HG03064 (cell line): ENCODE measurements at regions not wholly inside any gene's neighbourhood (a gene's known extent, or its start where the extent isn't known, plus 50 kb on each side); places are given as distances from the start of the nearest gene placed in this dataset.

ENCODE experiments used
- ATAC-seq: cut with Tn5 transposase; IDR thresholded peaks from one replicate; pipeline ENCODE4 v1.9.1; 2021; ENCODE audit warnings: low read depth; ENCODE audit not compliant: unreplicated experiment

DNA sequence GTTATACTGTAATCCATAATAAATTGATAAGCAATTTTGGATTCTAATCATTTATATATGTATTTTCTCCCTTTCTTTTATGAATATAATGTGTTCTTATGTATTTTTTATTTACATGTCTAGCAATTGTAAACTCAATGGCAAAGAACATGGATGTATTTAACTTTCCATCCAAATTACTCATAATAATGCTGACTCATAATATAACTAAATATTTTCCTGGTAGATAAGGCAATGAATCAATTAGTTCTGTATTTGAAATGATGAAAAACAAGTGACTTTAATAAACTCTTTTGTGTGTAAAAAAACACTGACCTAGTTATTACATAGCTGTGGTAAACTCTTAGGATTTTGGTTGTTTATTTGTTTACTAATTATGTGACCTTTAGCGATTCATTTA, 211.2 kb downstream of the DTHD1 start:
- ATAC-seq = no peak

DNA sequence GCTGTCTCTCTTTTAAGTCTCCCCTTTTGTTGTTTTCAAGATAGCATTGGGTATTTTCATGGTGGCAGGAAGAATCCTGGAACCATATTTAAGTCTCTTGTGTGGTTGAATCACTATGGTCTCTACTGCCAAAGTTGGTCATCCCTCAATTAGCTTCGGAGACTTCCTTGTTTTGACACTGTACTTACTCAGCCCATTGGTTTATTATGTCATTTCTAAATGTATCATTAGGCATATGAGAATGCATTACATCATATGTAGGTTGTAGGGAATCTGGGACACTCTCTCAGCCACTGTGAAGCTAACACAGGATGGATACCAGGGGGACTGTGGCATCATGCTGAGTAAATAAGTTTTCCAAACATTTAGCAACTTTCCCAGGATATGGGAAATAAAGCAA, 211.8 kb downstream of the DTHD1 start:
- no peak for ATAC-seq

DNA sequence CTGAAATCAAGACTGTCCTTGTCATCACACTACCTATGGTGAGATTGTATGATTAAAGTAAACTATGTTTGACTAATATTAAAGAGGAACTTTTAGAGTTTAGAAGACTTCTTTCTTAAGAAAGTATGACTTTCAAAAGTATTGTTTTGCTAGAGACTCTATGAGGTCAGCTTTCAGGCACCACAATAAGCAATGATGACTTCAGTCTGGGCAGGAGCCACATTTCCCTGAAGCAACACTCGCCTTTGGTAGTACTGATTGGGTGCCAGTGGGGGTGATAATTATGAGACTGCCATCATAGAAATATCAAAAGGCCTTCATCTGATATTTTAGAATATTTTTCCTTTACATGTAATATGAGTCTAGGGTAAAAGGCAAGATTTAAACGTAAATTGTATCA, 212.6 kb downstream of the DTHD1 start:
- ATAC-seq = no peak

DNA sequence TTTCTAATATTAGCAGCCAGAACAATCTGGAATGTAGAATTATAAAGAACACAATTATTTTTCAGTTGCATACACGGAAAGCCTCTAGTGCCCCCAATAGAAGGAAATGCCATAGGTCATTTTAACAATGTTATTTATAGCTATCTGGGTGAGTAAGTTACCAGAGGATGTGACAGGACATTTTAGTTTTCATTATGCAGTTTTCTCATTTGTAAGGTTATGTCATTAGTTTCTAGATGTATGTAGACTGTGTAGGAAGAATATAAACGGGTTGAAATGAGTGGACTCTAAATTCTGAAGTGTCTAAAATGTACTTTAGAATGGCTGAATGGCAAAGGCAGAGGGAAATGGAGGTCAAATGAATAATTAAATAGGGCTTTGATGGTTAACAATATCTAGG, 213.3 kb downstream of the DTHD1 start:
- ATAC-seq = no peak

DNA sequence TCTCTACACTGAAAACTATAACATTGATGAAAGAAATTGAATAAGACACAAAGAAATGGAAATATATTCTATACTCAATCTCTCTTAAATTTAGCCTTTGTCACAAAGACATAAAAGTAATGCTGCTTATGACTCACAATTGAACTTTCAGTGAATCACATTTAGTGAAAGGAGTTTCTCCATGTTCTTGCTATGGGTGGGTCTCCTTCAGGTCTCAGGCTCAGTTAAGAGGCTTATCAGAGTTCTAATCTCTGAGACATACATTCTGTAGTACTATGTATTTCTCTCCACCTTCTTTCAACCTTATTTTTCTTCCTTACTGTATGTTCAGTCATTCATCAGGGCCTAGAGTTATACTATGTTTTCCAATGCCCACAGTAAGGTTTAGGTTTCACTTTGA, 220.9 kb downstream of the DTHD1 start:
- ATAC-seq = no peak

DNA sequence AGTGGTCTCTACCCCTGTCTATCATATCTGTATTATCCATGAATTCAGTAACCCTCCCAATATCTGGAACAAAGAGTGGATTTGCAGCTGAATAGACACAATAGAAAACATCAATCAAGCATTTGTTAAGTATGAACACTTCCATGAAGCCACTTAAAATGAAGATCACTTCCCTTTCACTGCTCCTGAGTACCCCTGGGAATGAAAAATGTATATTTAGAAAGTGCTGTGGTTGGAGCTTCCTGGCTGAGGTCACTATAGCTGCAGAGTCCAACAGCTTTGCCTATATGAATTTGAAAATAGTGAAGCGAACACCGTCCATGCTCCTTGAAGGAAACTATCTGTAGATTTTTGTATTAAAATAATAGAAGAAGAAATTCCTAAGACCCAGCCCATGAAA, 227.0 kb downstream of the DTHD1 start:
- ATAC-seq = no peak

DNA sequence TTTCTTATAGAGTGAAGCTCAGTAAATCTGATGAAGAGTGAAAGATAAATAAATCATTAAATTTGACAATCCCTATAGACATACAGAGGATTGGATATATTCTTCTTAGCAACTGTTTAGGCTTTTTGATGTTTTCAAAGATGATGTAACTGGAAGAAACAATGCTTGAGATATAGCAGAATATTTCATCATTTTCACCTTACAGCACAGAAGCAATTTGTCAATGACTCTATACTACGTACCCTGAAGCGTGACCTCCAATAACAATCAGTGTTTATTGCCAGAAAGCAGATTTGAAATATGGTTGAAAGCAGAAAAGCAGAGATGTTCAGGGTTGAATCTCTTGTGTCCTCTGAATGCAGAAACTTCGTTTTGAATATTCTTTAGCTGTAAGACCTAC, 228.4 kb downstream of the DTHD1 start:
- ATAC-seq = no peak

DNA sequence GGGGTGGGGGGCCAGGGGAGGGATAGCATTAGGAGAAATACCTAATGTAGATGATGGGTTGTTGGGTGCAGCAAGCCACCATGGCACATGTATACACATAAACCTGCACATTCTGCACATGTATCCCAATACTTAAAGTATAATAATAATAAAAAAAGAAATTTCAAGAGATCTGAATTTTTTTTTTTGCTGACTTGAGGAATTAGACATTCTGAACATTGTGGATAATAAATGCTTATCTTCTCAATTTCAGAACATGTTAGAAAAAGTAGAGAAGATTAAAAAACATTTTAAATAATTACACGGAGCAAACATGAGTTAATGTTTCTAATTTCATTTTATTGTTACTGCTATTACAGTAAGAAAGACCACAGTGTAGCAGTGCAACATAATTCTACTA, 230.4 kb downstream of the DTHD1 start:
- no peak for ATAC-seq

DNA sequence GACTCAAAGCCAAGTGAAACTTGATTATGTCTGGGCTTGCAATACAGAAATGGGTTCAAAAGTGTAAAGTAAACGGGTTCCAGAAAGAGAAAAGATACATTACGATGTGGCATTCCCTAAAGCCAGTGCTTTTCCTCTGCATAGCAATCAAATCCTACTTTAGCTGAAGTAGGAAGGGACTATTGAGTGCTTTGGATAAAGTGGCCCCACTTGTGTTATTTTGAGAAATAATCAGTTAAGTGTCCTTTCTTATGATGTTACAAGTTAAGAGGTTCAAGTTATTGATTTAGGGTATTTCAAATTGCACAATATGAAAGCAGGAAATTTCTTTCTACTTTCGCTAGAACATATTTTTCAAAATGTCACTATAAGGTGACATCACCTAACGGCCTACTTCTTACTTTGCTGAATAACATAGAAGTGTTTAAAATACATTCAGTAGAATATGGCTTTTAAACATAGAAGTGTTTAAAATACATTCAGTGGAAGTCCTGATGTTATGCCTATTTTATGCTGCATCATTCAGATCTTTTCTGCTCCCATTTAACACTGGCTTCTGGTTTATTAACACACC, 235.2 kb downstream of the DTHD1 start:
- ATAC-seq = no peak

DNA sequence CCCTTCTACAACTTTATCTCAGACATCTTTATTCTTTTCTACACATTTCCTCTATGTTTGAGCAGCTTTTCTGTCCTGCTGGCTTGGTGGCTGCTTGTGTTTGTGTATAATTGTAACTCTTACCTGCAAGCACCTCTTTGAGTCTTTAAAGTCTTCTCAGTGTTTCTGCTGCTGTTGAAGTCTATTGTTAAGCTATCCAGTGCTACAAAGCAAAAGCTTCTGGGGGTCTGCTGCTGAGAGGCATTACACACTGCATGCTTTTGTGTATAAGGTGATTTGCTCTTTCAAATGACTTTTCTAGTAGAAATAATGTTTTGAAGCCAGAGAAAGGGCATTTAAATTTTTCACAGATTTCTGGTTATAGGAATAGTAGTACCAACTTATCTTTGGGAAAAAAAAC, 241.8 kb downstream of the DTHD1 start:
- ATAC-seq = no peak

DNA sequence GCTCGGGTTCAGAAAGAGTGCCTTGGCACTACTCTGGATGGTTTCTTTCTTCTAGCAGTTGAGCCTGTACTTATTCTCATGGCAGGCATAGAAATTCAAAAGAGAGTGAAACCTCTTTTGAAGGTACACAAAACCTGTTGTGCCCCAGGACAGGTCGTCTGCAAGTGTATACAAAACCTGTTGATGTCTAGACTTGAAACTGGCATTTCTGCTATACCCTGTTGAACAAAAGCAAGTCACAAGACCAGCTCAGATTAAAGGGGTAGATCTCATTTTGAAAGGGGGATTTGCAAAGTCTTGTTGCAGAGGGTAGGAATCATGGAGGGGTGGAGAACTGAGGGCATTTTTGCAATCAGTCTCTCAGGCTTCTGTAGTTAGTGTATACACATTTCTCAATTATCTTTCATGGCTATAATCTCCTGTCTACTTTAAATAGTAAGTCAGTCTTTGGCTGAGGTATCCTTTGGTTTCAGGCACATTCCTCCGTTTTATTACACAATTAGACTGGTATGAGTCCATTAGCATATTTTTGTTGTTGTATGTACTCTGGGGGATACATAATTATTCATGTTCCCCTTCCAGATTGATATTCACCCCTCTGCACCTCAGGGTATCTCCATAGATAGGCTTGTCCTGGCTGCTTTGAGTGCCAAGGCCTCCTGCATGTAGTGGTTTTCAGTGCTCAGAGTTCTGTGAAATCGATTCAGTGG, 251.4 kb downstream of the DTHD1 start:
- no peak for ATAC-seq

DNA sequence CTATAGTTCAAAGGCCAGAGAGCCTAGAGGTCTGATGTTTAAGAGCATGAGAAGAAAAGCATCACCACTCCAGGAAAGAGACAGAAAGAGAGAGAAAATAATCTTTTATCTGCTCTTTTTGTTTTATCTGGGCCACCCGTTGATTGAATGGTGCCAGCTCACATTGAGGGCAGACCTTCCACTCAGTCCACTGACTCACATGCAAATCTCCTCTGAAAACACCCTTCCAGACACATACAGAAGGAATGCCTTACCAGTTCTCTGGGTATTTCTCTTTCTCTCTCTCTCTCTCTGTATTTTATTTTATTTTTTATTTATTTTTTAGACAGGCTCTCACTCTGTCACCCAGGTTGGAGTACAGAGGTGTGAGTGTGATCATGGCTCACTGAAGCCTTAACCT, 252.5 kb downstream of the DTHD1 start:
- no peak for ATAC-seq

DNA sequence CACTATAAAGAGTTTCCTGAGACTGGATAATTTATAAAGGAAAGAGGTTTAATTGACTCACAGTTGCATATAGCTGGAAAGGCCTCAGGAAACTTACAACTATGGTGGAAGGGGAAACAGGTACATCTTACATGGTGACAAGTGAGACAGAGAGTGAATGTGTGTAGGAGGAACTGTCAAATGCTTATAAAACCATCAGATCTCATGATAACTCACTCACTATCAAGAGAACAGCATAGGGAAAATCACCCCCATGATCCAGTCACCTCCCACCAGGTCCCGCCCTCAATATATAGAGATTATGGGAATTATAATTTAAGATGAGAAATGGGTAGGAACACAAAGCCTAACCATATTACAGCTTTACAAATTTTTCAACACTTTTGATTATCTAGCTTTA, 266.0 kb downstream of the DTHD1 start:
- ATAC-seq = no peak

DNA sequence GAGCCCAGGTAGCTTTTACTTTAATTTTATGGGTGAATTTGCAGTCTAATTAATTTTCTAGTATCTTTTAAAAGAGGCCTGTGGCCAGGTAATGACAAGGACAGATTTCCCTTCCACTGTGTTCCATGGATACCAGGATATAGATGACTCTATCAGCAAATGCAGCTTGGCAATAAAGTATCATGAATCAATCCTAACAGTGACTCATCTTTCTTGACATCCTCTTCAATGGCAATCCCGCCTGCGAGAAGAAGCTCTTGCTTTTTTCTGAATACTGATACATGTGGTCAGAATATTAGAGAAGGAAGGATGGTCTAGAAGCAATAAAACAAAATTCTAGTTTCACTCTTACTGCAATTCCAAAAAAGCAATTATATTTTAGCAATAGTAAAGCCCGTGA, 267.8 kb downstream of the DTHD1 start:
- ATAC-seq = no peak

DNA sequence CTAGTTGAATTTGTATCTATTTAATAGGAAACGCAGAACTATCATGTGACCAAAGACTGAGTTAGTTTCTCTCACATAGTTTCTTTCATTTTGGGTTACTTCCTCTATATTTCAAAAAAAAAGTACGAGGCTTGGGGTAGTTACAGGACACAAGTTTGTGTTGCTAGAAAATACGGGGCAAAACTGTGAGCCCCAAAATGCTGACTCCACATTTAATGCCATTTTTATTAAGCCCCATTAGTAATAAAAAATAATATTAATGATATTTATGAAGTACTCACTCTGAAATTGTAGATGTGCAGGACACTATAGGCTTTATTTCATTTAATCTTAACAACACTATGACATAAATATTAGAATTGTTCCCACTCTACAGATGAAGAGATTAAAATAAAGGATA, 268.6 kb downstream of the DTHD1 start:
- no peak for ATAC-seq

DNA sequence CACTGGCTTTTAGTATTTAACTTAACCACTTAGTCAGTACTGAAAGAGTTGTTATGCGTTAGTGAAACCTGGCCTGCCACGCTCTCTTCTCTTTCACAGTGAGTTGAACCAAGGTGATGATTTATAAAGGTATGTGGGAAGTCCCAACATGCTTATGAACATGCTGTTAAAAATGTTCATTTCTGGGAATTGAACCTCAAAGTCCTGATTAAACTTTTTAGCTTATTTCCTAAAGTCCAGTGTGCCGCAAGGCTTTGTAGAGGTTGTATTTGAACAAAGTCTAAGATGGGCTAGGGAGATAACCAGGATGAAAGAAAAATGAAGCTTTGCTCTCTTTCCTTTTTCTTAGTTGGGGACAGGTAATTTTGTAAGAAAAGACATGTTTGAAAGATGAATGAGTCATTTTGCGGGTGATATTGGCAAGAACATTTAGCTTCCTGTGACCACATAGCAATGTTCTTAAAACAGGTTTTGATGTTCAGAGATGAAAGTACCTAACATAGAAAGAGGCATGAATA, 270.3 kb downstream of the DTHD1 start:
- ATAC-seq = peak; percentile 88

DNA sequence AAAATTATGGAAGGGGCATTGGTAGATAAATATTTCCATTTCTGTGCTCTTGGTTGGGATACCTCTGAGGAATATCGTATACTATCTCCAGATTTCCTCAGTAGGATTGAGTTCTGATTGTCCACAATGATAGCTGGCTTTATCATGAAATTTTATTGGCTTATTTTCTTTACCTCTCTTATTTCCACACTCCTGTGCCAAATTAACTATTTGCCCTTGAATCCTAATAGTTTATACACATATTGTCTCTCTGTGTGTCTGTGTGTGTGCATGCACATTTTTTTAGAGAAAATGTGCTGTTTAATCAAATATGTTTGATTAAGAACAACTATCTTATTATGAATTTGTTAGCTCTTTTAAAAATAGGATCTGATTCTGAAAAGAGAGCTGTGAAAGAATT, 271.6 kb downstream of the DTHD1 start:
- no peak for ATAC-seq

DNA sequence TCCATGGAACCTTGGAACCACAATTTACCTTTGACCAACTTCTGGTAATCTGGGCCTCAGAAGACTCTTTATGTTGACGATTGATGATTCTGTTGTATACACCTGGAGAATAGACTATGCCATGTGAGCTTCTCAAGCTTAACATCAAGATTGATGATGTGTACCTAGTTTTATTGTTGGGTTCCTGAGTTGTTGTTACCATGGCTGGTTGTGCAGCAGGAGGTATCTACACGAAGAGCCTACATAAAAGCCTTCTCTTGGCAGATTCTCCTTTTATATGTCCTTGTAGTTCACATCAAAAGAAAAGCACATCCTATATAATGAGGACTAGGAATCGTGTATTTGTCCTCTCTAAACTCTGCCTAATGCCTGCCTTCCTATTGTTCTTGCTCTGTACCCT, 272.0 kb downstream of the DTHD1 start:
- ATAC-seq = no peak

DNA sequence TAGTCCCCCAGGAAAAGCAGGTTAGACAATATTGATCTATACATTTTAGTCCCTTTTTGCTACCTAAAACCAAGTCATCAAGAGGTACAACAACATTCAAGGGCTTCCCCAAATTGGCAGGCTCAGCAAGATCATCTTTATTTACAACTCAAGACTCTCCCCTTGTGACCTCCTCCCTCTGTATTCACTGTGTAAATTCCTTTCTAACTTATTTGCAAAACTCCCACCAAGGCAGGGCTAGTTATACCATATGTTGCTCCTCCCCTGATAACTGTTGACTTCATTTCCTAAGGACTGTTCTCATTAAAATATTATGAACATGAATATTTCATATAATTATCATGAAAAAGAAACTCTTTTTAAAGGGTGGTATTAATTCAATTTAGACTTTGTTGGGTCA, 275.6 kb downstream of the DTHD1 start:
- no peak for ATAC-seq

DNA sequence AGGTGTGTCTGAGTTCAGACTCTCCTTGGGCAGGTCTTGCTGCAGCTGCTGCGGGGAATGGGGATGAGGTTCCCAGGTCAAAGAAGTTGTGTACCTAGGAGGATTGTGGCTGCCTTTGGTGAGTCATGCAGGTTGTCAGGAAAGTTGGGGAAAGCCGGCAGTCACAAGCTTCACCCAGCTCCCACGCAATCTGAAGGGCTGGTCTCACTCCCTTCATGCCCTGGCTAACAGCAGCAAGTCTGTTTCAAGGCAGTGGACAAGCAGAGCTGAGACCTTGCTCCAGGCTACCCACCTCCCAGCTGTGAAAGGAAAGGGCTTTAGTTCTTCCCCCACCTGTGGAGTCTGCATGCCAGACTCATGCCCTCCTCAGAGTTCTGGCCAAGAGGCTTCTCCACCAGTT, 287.2 kb downstream of the DTHD1 start:
- no peak for ATAC-seq

DNA sequence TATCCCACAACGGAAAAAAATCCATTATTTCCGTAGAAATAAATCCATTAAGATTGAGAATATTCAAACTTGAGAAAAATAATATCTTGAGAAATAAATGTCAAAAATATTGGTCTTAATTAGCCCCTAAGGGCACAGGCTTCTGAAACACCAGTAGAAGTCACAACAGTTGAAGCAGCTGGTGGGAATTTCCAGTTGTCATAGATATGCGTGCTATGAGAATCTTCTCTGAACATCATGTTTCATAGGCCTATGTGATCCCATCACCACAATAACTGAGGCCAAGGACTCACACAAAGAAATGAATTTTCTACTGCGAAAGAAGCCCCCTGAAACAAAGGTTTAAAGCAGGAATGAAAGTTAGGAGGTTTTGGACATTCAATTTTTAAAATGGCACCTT, 292.0 kb downstream of the DTHD1 start:
- ATAC-seq = no peak

DNA sequence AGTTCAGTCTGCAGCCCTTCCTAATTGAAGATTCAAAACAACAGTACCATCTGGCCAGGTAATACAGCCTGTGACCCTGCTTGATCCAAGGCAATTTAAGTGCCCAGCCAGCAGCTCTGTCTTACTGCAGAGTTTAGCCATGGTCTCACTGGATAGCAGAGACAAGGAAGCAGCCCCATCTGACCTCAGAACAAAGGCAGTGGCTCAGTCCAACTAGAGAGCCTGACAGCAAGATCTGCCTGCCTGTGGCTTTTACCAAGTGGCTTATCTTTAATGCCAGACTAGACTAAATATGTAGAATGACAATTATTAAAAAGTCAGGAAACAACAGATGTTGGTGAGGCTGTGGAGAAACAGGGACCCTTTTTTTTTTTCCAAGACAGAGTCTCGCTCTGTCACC, 293.4 kb downstream of the DTHD1 start:
- ATAC-seq = no peak

DNA sequence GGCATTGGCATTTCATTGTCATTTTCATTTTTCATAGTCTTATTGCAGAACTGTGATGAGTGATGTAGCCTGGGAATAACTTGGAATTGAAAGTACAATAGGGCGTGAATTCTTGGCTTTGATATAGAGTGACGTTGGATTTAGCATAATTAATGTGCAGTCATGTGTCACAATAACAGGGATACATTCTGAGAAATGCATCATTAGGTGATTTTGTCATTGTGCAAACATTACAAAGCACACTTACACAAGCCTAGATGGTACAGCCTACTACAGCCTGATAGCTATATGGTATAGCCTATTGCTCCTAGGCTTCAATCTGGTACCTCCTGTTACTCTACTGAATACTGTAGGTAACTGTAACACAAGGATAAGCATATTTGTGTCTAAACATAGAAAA, 300.8 kb downstream of the DTHD1 start:
- no peak for ATAC-seq
